Mucosa of stomach (tissue), 1 donor: ENCODE measurements at regions not wholly inside any gene's neighbourhood (a gene's known extent, or its start where the extent isn't known, plus 50 kb on each side); places are given as distances from the start of the nearest gene placed in this dataset.

ENCODE experiments used
- H3K27me3 ChIP-seq: one replicate; pipeline ENCODE4 v1.7.0; 2013; ENCODE audit warnings: mild to moderate bottlenecking, low read length; ENCODE audit not compliant: control insufficient read depth, insufficient read depth
- H3K36me3 ChIP-seq: one replicate; pipeline ENCODE4 v1.7.0; 2013; ENCODE audit warnings: low read length; ENCODE audit not compliant: control insufficient read depth, insufficient read depth
- H3K4me1 ChIP-seq: one replicate; pipeline ENCODE4 v1.7.0; 2013; ENCODE audit warnings: mild to moderate bottlenecking, low read length; ENCODE audit not compliant: control insufficient read depth, insufficient read depth
- H3K4me3 ChIP-seq: one replicate; pipeline ENCODE4 v1.7.0; 2013; ENCODE audit warnings: low read length
- H3K9ac ChIP-seq: one replicate; pipeline ENCODE4 v1.7.0; 2013; ENCODE audit warnings: mild to moderate bottlenecking, low read length, moderate library complexity
- H3K9me3 ChIP-seq: one replicate; pipeline ENCODE4 v1.7.0; 2013; ENCODE audit warnings: mild to moderate bottlenecking, low read length, moderate library complexity; ENCODE audit not compliant: control insufficient read depth
- donor health status: Pancreatic carcinoma.

GRCh38 chr11:95660038-95660437 lies 129.5 kb downstream of the FAM76B start:
- H3K27me3 ChIP-seq = no peaks in the 10 kb centered on the region
- no peaks in the 10 kb centered on the region for H3K9me3 ChIP-seq
- H3K9ac ChIP-seq = no peak overlapping the region
- no peaks in the 10 kb centered on the region for H3K36me3 ChIP-seq
- H3K4me3 ChIP-seq = no peak overlapping the region
- no peaks in the 10 kb centered on the region for H3K4me1 ChIP-seq

GRCh38 chr11:95659088-95659487 lies 130.5 kb downstream of the FAM76B start:
- H3K36me3 ChIP-seq = no peaks in the 10 kb centered on the region
- H3K9me3 ChIP-seq = no peaks in the 10 kb centered on the region
- no peak overlapping the region for H3K4me3 ChIP-seq
- no peaks in the 10 kb centered on the region for H3K4me1 ChIP-seq
- no peaks in the 10 kb centered on the region for H3K27me3 ChIP-seq
- H3K9ac ChIP-seq = no peak overlapping the region

- no peaks in the 10 kb centered on the region for H3K9me3 ChIP-seq
- H3K36me3 ChIP-seq = no peaks in the 10 kb centered on the region
- no peak overlapping the region for H3K4me3 ChIP-seq
- no peaks in the 10 kb centered on the region for H3K27me3 ChIP-seq
- H3K4me1 ChIP-seq = no peaks in the 10 kb centered on the region
- no peak overlapping the region for H3K9ac ChIP-seq
Measured at GRCh38 chr11:95655536-95655935, 134.0 kb downstream of the FAM76B start.

- no peaks in the 10 kb centered on the region for H3K4me1 ChIP-seq
- no peaks in the 10 kb centered on the region for H3K27me3 ChIP-seq
- H3K4me3 ChIP-seq = no peak overlapping the region
- no peaks in the 10 kb centered on the region for H3K36me3 ChIP-seq
- no peak overlapping the region for H3K9ac ChIP-seq
- H3K9me3 ChIP-seq = no peaks in the 10 kb centered on the region
Measured at GRCh38 chr11:95653680-95654079, 135.9 kb downstream of the FAM76B start.

GRCh38 chr11:95653099-95653498 lies 136.5 kb downstream of the FAM76B start:
- H3K4me1 ChIP-seq = peaks cover under 1% of the 10 kb centered on the region
- H3K9ac ChIP-seq = no peak overlapping the region

GRCh38 chr11:95652002-95652472 lies 137.5 kb downstream of the FAM76B start:
- no peaks in the 10 kb centered on the region for H3K36me3 ChIP-seq
- no peaks in the 10 kb centered on the region for H3K27me3 ChIP-seq
- peaks cover 4% of the 10 kb centered on the region for H3K4me1 ChIP-seq
- H3K9ac ChIP-seq = no peak overlapping the region
- H3K4me3 ChIP-seq = no peak overlapping the region
- no peaks in the 10 kb centered on the region for H3K9me3 ChIP-seq

More at GRCh38 chr11:95653099-95653498, 136.5 kb downstream of the FAM76B start:
- H3K27me3 ChIP-seq = no peaks in the 10 kb centered on the region
- no peaks in the 10 kb centered on the region for H3K9me3 ChIP-seq
- H3K4me3 ChIP-seq = no peak overlapping the region
- H3K36me3 ChIP-seq = no peaks in the 10 kb centered on the region

- Histone ChIP-seq H3K4me3 (no peak overlapping the region), H3K4me1 (peaks cover 4% of the 10 kb centered on the region), H3K27me3 (no peaks in the 10 kb centered on the region), H3K36me3 (no peaks in the 10 kb centered on the region), H3K9ac (no peak overlapping the region), H3K9me3 (no peaks in the 10 kb centered on the region)
Measured at GRCh38 chr11:95650276-95650675, 139.3 kb downstream of the FAM76B start.

GRCh38 chr11:95647871-95648270 lies 141.7 kb downstream of the FAM76B start:
- Histone ChIP-seq H3K4me1 (peaks cover 8% of the 10 kb centered on the region), H3K9me3 (no peaks in the 10 kb centered on the region), H3K36me3 (no peaks in the 10 kb centered on the region), H3K27me3 (no peaks in the 10 kb centered on the region), H3K4me3 (no peak overlapping the region), H3K9ac (no peak overlapping the region)

GRCh38 chr11:95647355-95647754 lies 142.2 kb downstream of the FAM76B start:
- Histone ChIP-seq H3K36me3 (no peaks in the 10 kb centered on the region), H3K9me3 (no peaks in the 10 kb centered on the region), H3K4me1 (peaks cover 8% of the 10 kb centered on the region), H3K4me3 (no peak overlapping the region), H3K9ac (no peak overlapping the region), H3K27me3 (no peaks in the 10 kb centered on the region)

GRCh38 chr11:95641495-95641894 lies 148.1 kb downstream of the FAM76B start:
- Histone ChIP-seq H3K4me3 (no peak overlapping the region), H3K36me3 (no peaks in the 10 kb centered on the region), H3K9ac (no peak overlapping the region), H3K27me3 (no peaks in the 10 kb centered on the region), H3K9me3 (no peaks in the 10 kb centered on the region), H3K4me1 (peaks cover 4% of the 10 kb centered on the region)

GRCh38 chr11:95638501-95638900 lies 151.1 kb downstream of the FAM76B start:
- Histone ChIP-seq H3K36me3 (no peaks in the 10 kb centered on the region), H3K9ac (no peak overlapping the region), H3K27me3 (no peaks in the 10 kb centered on the region), H3K9me3 (no peaks in the 10 kb centered on the region), H3K4me3 (no peak overlapping the region), H3K4me1 (no peaks in the 10 kb centered on the region)

- no peaks in the 10 kb centered on the region for H3K27me3 ChIP-seq
- H3K36me3 ChIP-seq = no peaks in the 10 kb centered on the region
- no peak overlapping the region for H3K4me3 ChIP-seq
- H3K9me3 ChIP-seq = no peaks in the 10 kb centered on the region
- H3K9ac ChIP-seq = no peak overlapping the region
- no peaks in the 10 kb centered on the region for H3K4me1 ChIP-seq
Measured at GRCh38 chr11:95625164-95625900, 164.2 kb downstream of the FAM76B start.
